ENCODE measurements at regions not wholly inside any gene's neighbourhood (a gene's known extent, or its start where the extent isn't known, plus 50 kb on each side); places are given as distances from the start of the nearest gene placed in this dataset.

DNA sequence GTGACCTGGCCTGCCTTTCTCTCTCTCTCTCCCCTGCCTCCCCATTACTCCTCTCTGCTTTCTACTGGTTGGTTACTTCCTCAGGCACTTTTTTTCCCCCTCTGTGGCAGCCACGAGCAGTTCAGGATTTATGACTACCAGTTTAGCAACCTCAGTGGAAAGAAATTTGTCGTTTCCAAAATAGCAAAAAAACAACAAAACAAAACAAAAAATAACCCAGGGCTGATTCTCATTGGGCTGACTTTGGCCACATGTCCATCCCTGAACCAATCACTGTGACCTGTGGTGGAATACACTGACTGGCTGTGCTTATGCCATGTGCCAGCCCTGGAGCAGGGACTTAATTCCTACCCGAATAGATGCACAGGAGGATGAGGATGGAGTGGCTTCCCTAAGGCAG lies 137.4 kb downstream of the TFAP2C start:
- TF ChIP-seq EZH2 (IDR thresholded peaks at IDR 0.05; ENCODE audit: borderline replicate concordance) (no peak), EZH2phosphoT487 (IDR thresholded peaks at IDR 0.05; ENCODE audit: low read depth, severe bottlenecking, unreplicated experiment) (no peak)
- TF ChIP-seq, protein P1, sequence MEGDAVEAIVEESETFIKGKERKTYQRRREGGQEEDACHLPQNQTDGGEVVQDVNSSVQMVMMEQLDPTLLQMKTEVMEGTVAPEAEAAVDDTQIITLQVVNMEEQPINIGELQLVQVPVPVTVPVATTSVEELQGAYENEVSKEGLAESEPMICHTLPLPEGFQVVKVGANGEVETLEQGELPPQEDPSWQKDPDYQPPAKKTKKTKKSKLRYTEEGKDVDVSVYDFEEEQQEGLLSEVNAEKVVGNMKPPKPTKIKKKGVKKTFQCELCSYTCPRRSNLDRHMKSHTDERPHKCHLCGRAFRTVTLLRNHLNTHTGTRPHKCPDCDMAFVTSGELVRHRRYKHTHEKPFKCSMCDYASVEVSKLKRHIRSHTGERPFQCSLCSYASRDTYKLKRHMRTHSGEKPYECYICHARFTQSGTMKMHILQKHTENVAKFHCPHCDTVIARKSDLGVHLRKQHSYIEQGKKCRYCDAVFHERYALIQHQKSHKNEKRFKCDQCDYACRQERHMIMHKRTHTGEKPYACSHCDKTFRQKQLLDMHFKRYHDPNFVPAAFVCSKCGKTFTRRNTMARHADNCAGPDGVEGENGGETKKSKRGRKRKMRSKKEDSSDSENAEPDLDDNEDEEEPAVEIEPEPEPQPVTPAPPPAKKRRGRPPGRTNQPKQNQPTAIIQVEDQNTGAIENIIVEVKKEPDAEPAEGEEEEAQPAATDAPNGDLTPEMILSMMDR (IDR thresholded peaks at IDR 0.05; ENCODE audit: poor library complexity): no peak

GRCh38 chr20:56769921-56770600 lies 141.0 kb downstream of the TFAP2C start:
- WGBS (ENCODE audit: low lambda C conversion rate, missing lambda C conversion rate): 69% methylated on average over 7 of the region's 7 CpGs
- no peaks in the 10 kb centered on the region for H3K9me3 ChIP-seq (ENCODE audit: low read depth)
- TF ChIP-seq EZH2phosphoT487 (IDR thresholded peaks at IDR 0.05; ENCODE audit: low read depth, severe bottlenecking, unreplicated experiment) (no peak), EZH2 (IDR thresholded peaks at IDR 0.05; ENCODE audit: borderline replicate concordance) (no peak)
- TF ChIP-seq, protein P1 (IDR thresholded peaks at IDR 0.05; ENCODE audit: poor library complexity): no peak
- no peak for DNase-seq (ENCODE audit: low spot score)
- H3K4me2 ChIP-seq: no peak overlapping the region
- H3K27me3 ChIP-seq: no peaks in the 10 kb centered on the region
- no peaks in the 10 kb centered on the region for H3K36me3 ChIP-seq (replicated peaks; ENCODE audit: insufficient read depth, low read depth)
- no peaks in the 10 kb centered on the region for H3K4me1 ChIP-seq (ENCODE audit: insufficient read depth)
- H3K27ac ChIP-seq: no peak overlapping the region
- no peak overlapping the region for H2AFZ ChIP-seq
- no peak overlapping the region for H3K4me3 ChIP-seq
- H4K20me1 ChIP-seq (ENCODE audit: insufficient read depth, poor library complexity, severe bottlenecking): no peaks in the 10 kb centered on the region
- H3K9me2 ChIP-seq (replicated peaks; ENCODE audit: insufficient read depth): no peaks in the 10 kb centered on the region
- H3K79me2 ChIP-seq: no peaks in the 10 kb centered on the region

More for the DNA sequence above, 137.4 kb downstream of the TFAP2C start:
- no peak for DNase-seq (ENCODE audit: low spot score)
- no peak overlapping the region for H3K27ac ChIP-seq
- no peak overlapping the region for H3K4me3 ChIP-seq
- no peaks in the 10 kb centered on the region for H3K27me3 ChIP-seq
- 65% methylated on average over 3 of the region's 3 CpGs for WGBS (ENCODE audit: low lambda C conversion rate, missing lambda C conversion rate)
- H2AFZ ChIP-seq: no peak overlapping the region
- H3K9me2 ChIP-seq (replicated peaks; ENCODE audit: insufficient read depth): no peaks in the 10 kb centered on the region
- H3K36me3 ChIP-seq (replicated peaks; ENCODE audit: insufficient read depth, low read depth): no peaks in the 10 kb centered on the region
- H3K4me1 ChIP-seq (ENCODE audit: insufficient read depth): no peaks in the 10 kb centered on the region
- no peaks in the 10 kb centered on the region for H3K9me3 ChIP-seq (ENCODE audit: low read depth)
- no peaks in the 10 kb centered on the region for H4K20me1 ChIP-seq (ENCODE audit: insufficient read depth, poor library complexity, severe bottlenecking)
- no peaks in the 10 kb centered on the region for H3K79me2 ChIP-seq
- no peak overlapping the region for H3K4me2 ChIP-seq

DNA sequence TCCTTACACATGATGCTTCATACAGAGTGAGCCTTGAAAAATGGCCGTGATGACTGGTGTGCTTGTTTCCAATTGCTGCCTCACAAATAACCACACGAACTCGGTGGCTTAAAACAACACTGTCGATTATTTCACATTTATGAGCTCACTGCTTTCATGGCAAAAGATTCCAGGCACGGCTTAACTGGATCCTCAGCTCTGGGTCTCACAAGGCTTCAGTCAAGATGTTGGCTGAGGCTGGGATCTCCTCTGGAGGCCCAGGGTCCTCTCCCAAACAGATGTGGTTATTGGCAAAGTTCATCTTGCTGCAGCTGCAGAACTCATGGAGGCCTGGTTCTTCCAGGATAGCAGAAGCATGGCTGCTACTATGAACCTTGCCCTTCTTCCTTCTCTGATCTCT lies 144.6 kb downstream of the TFAP2C start:
- H3K36me3 ChIP-seq (replicated peaks; ENCODE audit: insufficient read depth, low read depth): no peaks in the 10 kb centered on the region
- H3K9me3 ChIP-seq (ENCODE audit: low read depth): no peaks in the 10 kb centered on the region
- H3K4me2 ChIP-seq: no peak overlapping the region
- no peaks in the 10 kb centered on the region for H3K9me2 ChIP-seq (replicated peaks; ENCODE audit: insufficient read depth)
- H3K27ac ChIP-seq: no peak overlapping the region
- no peak overlapping the region for H2AFZ ChIP-seq
- H3K4me3 ChIP-seq: no peak overlapping the region
- no peaks in the 10 kb centered on the region for H3K27me3 ChIP-seq
- TF ChIP-seq EZH2phosphoT487 (IDR thresholded peaks at IDR 0.05; ENCODE audit: low read depth, severe bottlenecking, unreplicated experiment) (no peak), EZH2 (IDR thresholded peaks at IDR 0.05; ENCODE audit: borderline replicate concordance) (no peak)
- TF ChIP-seq, protein P1 (IDR thresholded peaks at IDR 0.05; ENCODE audit: poor library complexity): no peak
- 94% methylated on average over 5 of the region's 5 CpGs for WGBS (ENCODE audit: low lambda C conversion rate, missing lambda C conversion rate)
- H4K20me1 ChIP-seq (ENCODE audit: insufficient read depth, poor library complexity, severe bottlenecking): no peaks in the 10 kb centered on the region
- H3K4me1 ChIP-seq (ENCODE audit: insufficient read depth): no peaks in the 10 kb centered on the region
- H3K79me2 ChIP-seq: no peaks in the 10 kb centered on the region
- no peak for DNase-seq (ENCODE audit: low spot score)
